ENCODE measurements at regions not wholly inside any gene's neighbourhood (a gene's known extent, or its start where the extent isn't known, plus 50 kb on each side); places are given as distances from the start of the nearest gene placed in this dataset.
"Not testable (repeated sequence)": the region's sequence is repeated elsewhere in the genome, so short reads cannot be mapped to it uniquely, and the experiment has no call there.

- WGBS, 2 donors (ENCODE audit: extremely low coverage in 2 of 2, insufficient read length in 2 of 2, insufficient replicate concordance in 1 of 2), result no CpG with 5 or more reads among the region's 1 CpG
These were observed 255.9 kb downstream of the SPRY1 start for GRCh38 chr4:123652476-123652875.

GRCh38 chr4:123653236-123653635 lies 256.6 kb downstream of the SPRY1 start:
- Histone ChIP-seq H2BK5ac (ENCODE audit: low read length) (no peak overlapping the region), H3K14ac (ENCODE audit: low read length) (no peak overlapping the region), H3K4me2 (ENCODE audit: insufficient read depth, low read length, poor library complexity, severe bottlenecking) (no peak overlapping the region), H3K23ac (ENCODE audit: low read depth, low read length, poor library complexity) (no peak overlapping the region), H3K4me1 (ENCODE audit: control insufficient read depth in 2 of 2, insufficient read depth in 1 of 2, low read depth in 1 of 2, low read length in 2 of 2) (peaks cover 7 to 10% of the 10 kb centered on the region in 2 donors), H2BK15ac (ENCODE audit: low read length) (no peak overlapping the region), H3K79me1 (ENCODE audit: low read depth, low read length) (no peaks in the 10 kb centered on the region), H3K4ac (ENCODE audit: low read length) (no peak overlapping the region), H3K18ac (ENCODE audit: low read length) (no peak overlapping the region), H3K4me3 (ENCODE audit: low read length in 2 of 2) (no peak overlapping the region), H3K9me3 (replicated peaks in 1 of 2; ENCODE audit: control insufficient read depth in 2 of 2, insufficient read depth in 1 of 2, low read depth in 1 of 2, low read length in 2 of 2) (peaks cover 4 to 18% of the 10 kb centered on the region in 2 donors), H4K8ac (ENCODE audit: low read depth, low read length) (no peak overlapping the region), H2BK120ac (ENCODE audit: low read depth, low read length) (no peak overlapping the region), H3K27ac (replicated peaks; ENCODE audit: low read length) (no peak overlapping the region), H2AFZ (ENCODE audit: low read length) (no peak overlapping the region), H2AK5ac (ENCODE audit: low read depth, low read length) (no peak overlapping the region), H2BK12ac (ENCODE audit: low read length) (no peak overlapping the region), H3K9ac (ENCODE audit: low read depth, low read length, poor library complexity) (no peak overlapping the region), H3K36me3 (replicated peaks in 1 of 2; ENCODE audit: control insufficient read depth in 2 of 2, insufficient read depth in 2 of 2, low read length in 2 of 2) (no peaks in the 10 kb centered on the region), H3K27me3 (ENCODE audit: control insufficient read depth in 3 of 3, insufficient read depth in 3 of 3, low read depth in 1 of 3, low read length in 3 of 3) (no peaks in the 10 kb centered on the region), H4K91ac (ENCODE audit: low read depth, low read length, poor library complexity) (no peak overlapping the region)
- no peak for DNase-seq (ENCODE audit: low spot score)
- no CpG with 5 or more reads among the region's 2 CpGs for WGBS, 2 donors (ENCODE audit: extremely low coverage in 2 of 2, insufficient read length in 2 of 2, insufficient replicate concordance in 1 of 2)

More at GRCh38 chr4:123652476-123652875, 255.9 kb downstream of the SPRY1 start:
- Histone ChIP-seq H2BK12ac (ENCODE audit: low read length) (no peak overlapping the region), H3K23ac (ENCODE audit: low read depth, low read length, poor library complexity) (no peak overlapping the region), H3K9me3 (replicated peaks in 1 of 2; ENCODE audit: control insufficient read depth in 2 of 2, insufficient read depth in 1 of 2, low read depth in 1 of 2, low read length in 2 of 2) (peaks cover 2 to 18% of the 10 kb centered on the region in 2 donors), H2BK5ac (ENCODE audit: low read length) (no peak overlapping the region), H3K4ac (ENCODE audit: low read length) (no peak overlapping the region), H3K18ac (ENCODE audit: low read length) (no peak overlapping the region), H2BK15ac (ENCODE audit: low read length) (no peak overlapping the region), H4K8ac (ENCODE audit: low read depth, low read length) (no peak overlapping the region), H3K4me2 (ENCODE audit: insufficient read depth, low read length, poor library complexity, severe bottlenecking) (no peak overlapping the region), H2BK120ac (ENCODE audit: low read depth, low read length) (no peak overlapping the region), H3K9ac (ENCODE audit: low read depth, low read length, poor library complexity) (no peak overlapping the region), H3K4me3 (ENCODE audit: low read length in 2 of 2) (no peak overlapping the region), H3K14ac (ENCODE audit: low read length) (no peak overlapping the region), H3K79me1 (ENCODE audit: low read depth, low read length) (no peaks in the 10 kb centered on the region), H3K4me1 (ENCODE audit: control insufficient read depth in 2 of 2, insufficient read depth in 1 of 2, low read depth in 1 of 2, low read length in 2 of 2) (peaks cover 8 to 10% of the 10 kb centered on the region in 2 donors), H2AFZ (ENCODE audit: low read length) (no peak overlapping the region), H3K27ac (replicated peaks; ENCODE audit: low read length) (no peak overlapping the region), H4K91ac (ENCODE audit: low read depth, low read length, poor library complexity) (no peak overlapping the region), H3K27me3 (ENCODE audit: control insufficient read depth in 3 of 3, insufficient read depth in 3 of 3, low read depth in 1 of 3, low read length in 3 of 3) (no peaks in the 10 kb centered on the region), H2AK5ac (ENCODE audit: low read depth, low read length) (no peak overlapping the region), H3K36me3 (replicated peaks in 1 of 2; ENCODE audit: control insufficient read depth in 2 of 2, insufficient read depth in 2 of 2, low read length in 2 of 2) (no peaks in the 10 kb centered on the region)
- no peak for DNase-seq (ENCODE audit: low spot score)

GRCh38 chr4:123656746-123657294 lies 260.2 kb downstream of the SPRY1 start:
- not testable (repeated sequence) for H3K4me1 ChIP-seq (ENCODE audit: control insufficient read depth in 2 of 2, insufficient read depth in 1 of 2, low read depth in 1 of 2, low read length in 2 of 2); H4K91ac ChIP-seq (ENCODE audit: low read depth, low read length, poor library complexity); H3K14ac ChIP-seq (ENCODE audit: low read length); H3K18ac ChIP-seq (ENCODE audit: low read length); H3K23ac ChIP-seq (ENCODE audit: low read depth, low read length, poor library complexity); H3K4me2 ChIP-seq (ENCODE audit: insufficient read depth, low read length, poor library complexity, severe bottlenecking); H3K36me3 ChIP-seq (replicated peaks in 1 of 2; ENCODE audit: control insufficient read depth in 2 of 2, insufficient read depth in 2 of 2, low read length in 2 of 2); H3K4me3 ChIP-seq (ENCODE audit: low read length in 2 of 2); H2BK120ac ChIP-seq (ENCODE audit: low read depth, low read length); H3K4ac ChIP-seq (ENCODE audit: low read length); H2AK5ac ChIP-seq (ENCODE audit: low read depth, low read length); H2AFZ ChIP-seq (ENCODE audit: low read length); H2BK15ac ChIP-seq (ENCODE audit: low read length); H4K8ac ChIP-seq (ENCODE audit: low read depth, low read length); H3K27me3 ChIP-seq (ENCODE audit: control insufficient read depth in 3 of 3, insufficient read depth in 3 of 3, low read depth in 1 of 3, low read length in 3 of 3); H2BK12ac ChIP-seq (ENCODE audit: low read length); H3K79me1 ChIP-seq (ENCODE audit: low read depth, low read length); H3K9ac ChIP-seq (ENCODE audit: low read depth, low read length, poor library complexity); DNase-seq (ENCODE audit: low spot score); H3K27ac ChIP-seq (replicated peaks; ENCODE audit: low read length); H2BK5ac ChIP-seq (ENCODE audit: low read length)
- peaks cover 4 to 32% of the 10 kb centered on the region in 2 donors for H3K9me3 ChIP-seq (replicated peaks in 1 of 2; ENCODE audit: control insufficient read depth in 2 of 2, insufficient read depth in 1 of 2, low read depth in 1 of 2, low read length in 2 of 2)

GRCh38 chr4:123657606-123658005 lies 261.0 kb downstream of the SPRY1 start:
- not testable (repeated sequence) for H3K4me2 ChIP-seq (ENCODE audit: insufficient read depth, low read length, poor library complexity, severe bottlenecking); H2AFZ ChIP-seq (ENCODE audit: low read length); H3K79me1 ChIP-seq (ENCODE audit: low read depth, low read length); H2AK5ac ChIP-seq (ENCODE audit: low read depth, low read length); H3K9ac ChIP-seq (ENCODE audit: low read depth, low read length, poor library complexity); H4K8ac ChIP-seq (ENCODE audit: low read depth, low read length); H2BK12ac ChIP-seq (ENCODE audit: low read length); H2BK120ac ChIP-seq (ENCODE audit: low read depth, low read length); H2BK5ac ChIP-seq (ENCODE audit: low read length); H3K4me3 ChIP-seq (ENCODE audit: low read length in 2 of 2); H3K4me1 ChIP-seq (ENCODE audit: control insufficient read depth in 2 of 2, insufficient read depth in 1 of 2, low read depth in 1 of 2, low read length in 2 of 2); H3K27me3 ChIP-seq (ENCODE audit: control insufficient read depth in 3 of 3, insufficient read depth in 3 of 3, low read depth in 1 of 3, low read length in 3 of 3); H3K23ac ChIP-seq (ENCODE audit: low read depth, low read length, poor library complexity); H3K18ac ChIP-seq (ENCODE audit: low read length); H3K14ac ChIP-seq (ENCODE audit: low read length); H2BK15ac ChIP-seq (ENCODE audit: low read length); H3K27ac ChIP-seq (replicated peaks; ENCODE audit: low read length); H3K4ac ChIP-seq (ENCODE audit: low read length); DNase-seq (ENCODE audit: low spot score); H3K36me3 ChIP-seq (replicated peaks in 1 of 2; ENCODE audit: control insufficient read depth in 2 of 2, insufficient read depth in 2 of 2, low read length in 2 of 2); H4K91ac ChIP-seq (ENCODE audit: low read depth, low read length, poor library complexity)
- H3K9me3 ChIP-seq (replicated peaks in 1 of 2; ENCODE audit: control insufficient read depth in 2 of 2, insufficient read depth in 1 of 2, low read depth in 1 of 2, low read length in 2 of 2), result peaks cover 4 to 32% of the 10 kb centered on the region in 2 donors
- no CpG with 5 or more reads among the region's 2 CpGs for WGBS, 2 donors (ENCODE audit: extremely low coverage in 2 of 2, insufficient read length in 2 of 2, insufficient replicate concordance in 1 of 2)
